AG10803 (cell line): ENCODE measurements at regions not wholly inside any gene's neighbourhood (a gene's known extent, or its start where the extent isn't known, plus 50 kb on each side); places are given as distances from the start of the nearest gene placed in this dataset.

Experiments used
- DNase-seq: peaks from one replicate; pipeline ENCODE4 v3.0.0; 2010; ENCODE audit warnings: low read depth
- H3K4me3 ChIP-seq: 2 replicates; pipeline ENCODE4 v1.5.1; 2011; ENCODE audit warnings: mild to moderate bottlenecking, low read length, control low read depth
- TF ChIP-seq, protein P1 (sequence below): conservative IDR thresholded peaks from 2 replicates; pipeline ENCODE4 v1.5.1; 2011; ENCODE audit warnings: mild to moderate bottlenecking, low read length, control low read depth, inconsistent platforms

DNA sequence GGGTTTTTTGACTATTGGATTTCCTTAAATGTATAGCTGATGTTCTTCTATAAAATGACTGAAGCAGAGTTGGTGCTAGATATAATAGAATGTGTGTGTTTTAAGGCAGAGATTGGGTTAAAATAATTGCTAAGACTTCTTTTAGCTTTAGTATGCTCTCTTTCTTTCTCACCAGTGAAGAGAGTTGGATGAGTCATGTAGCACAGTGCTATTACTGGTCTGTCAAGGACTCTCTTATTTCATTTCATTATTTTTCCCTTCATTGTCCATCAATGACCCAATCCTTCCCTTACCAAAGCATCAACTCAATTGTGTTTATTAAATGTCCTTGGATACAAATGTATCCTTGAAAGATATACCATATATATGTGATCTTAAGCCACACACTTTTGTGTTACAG is 268.9 kb downstream of the IRS2 start:
- peak; percentile 12 for DNase-seq
- TF ChIP-seq, protein P1, sequence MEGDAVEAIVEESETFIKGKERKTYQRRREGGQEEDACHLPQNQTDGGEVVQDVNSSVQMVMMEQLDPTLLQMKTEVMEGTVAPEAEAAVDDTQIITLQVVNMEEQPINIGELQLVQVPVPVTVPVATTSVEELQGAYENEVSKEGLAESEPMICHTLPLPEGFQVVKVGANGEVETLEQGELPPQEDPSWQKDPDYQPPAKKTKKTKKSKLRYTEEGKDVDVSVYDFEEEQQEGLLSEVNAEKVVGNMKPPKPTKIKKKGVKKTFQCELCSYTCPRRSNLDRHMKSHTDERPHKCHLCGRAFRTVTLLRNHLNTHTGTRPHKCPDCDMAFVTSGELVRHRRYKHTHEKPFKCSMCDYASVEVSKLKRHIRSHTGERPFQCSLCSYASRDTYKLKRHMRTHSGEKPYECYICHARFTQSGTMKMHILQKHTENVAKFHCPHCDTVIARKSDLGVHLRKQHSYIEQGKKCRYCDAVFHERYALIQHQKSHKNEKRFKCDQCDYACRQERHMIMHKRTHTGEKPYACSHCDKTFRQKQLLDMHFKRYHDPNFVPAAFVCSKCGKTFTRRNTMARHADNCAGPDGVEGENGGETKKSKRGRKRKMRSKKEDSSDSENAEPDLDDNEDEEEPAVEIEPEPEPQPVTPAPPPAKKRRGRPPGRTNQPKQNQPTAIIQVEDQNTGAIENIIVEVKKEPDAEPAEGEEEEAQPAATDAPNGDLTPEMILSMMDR, result no peak
- no peak overlapping the region for H3K4me3 ChIP-seq

DNA sequence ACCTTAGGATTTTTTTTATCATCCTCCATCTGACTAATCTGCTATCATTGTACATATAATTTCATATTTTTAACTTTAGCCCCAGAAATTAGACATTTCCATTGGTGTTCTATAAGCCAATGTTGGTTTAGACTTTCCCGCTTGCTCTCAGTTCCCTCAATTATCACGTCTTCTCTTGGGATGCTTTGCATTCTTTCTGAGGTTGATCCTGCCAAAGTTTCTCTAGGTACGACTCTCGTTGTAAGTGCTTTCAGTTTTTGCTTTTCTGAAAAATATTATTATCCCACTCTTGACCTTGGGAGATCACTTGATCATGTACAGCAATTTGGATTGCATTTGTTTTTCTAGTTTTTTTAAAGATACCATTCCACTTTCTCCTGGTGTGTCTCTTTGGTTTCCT is 270.2 kb downstream of the IRS2 start:
- no peak overlapping the region for H3K4me3 ChIP-seq
- TF ChIP-seq, protein P1, result no peak
- DNase-seq, result no peak

DNA sequence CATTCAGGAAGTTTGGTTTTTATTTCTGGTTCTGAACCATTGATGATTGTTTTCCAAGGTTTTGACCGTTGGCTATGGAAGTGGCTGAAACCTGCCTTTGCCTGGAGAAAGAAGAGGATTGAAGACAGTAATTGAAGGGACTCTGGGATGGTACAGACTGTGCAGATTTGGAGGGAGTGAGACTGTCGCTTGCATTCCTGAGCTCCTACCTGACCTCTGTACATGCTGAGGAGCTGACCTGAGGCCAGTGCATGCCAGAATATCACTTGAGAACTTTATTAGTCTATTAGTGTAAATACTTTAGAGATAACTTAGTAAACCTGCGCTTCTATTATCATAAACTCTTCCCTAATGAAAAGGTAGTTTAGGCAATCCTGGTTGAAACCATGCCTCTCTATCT is 276.4 kb downstream of the IRS2 start:
- DNase-seq, result no peak
- H3K4me3 ChIP-seq, result no peak overlapping the region
- TF ChIP-seq, protein P1, result no peak

DNA sequence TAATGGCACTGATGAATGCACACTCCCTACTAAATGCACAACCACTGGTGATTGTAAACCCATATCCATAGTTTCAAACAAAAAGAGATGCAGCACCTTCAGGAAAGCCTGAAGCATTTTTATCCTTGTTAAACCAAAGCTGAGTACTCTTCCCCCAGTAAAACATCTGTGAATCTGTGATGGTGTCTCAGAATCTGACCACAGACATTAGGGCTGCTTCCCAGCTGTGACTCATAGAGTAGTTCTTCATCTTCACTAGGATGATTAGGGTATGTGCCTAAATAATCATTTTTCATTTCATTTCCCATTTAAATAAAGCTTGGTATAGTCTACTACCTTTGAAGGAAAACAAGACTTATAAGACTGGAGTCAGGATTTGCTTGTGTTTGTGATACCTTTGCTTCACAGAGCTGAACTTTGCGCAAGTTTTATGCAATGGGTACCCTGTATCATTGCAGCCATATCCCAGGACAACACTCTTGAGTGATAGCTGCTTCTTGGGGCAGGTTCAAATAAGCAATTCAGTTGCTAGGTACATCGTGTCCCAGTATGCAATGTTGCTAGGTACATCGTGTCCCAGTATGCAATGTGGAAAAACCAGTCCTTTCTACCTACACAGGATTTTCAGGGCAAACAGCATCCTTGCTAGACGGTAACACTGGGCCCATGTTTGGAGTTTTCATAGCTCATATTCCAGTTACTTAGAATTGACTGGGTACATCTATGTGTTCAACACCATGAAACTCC is 277.1 kb downstream of the IRS2 start:
- no peak overlapping the region for H3K4me3 ChIP-seq
- DNase-seq, result peak; percentile 81
- TF ChIP-seq, protein P1, result no peak

DNA sequence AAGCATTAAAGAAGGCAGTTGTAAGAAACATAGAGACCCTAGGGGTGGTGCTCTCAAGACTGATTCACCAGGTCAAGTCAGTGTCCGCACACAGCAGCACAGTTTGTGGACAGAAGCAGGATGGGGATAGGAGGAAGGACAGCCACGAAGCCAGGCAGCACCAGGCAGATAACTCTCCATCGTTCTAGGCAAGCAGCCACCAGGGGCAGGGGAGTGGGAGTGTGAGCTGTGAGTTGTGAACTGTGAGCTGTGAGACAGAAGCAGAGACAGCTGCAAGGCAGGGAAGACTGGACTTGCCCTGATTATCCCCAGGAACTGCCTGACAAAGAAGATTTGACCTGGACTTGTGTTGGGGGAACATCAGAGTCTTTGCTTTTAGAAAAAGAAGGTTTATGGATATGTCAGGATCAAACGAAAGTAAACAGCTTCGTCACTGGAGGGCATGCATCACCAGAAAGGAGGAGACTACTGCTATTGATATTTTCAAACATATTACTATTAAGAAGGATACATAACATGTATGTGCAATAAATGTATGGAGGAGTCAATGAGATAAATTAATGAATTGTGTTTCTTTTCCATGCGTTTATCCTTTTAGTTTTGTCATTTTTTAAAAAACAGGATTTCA is 286.1 kb downstream of the IRS2 start:
- no peak for DNase-seq
- no peak overlapping the region for H3K4me3 ChIP-seq
- TF ChIP-seq, protein P1, result no peak

DNA sequence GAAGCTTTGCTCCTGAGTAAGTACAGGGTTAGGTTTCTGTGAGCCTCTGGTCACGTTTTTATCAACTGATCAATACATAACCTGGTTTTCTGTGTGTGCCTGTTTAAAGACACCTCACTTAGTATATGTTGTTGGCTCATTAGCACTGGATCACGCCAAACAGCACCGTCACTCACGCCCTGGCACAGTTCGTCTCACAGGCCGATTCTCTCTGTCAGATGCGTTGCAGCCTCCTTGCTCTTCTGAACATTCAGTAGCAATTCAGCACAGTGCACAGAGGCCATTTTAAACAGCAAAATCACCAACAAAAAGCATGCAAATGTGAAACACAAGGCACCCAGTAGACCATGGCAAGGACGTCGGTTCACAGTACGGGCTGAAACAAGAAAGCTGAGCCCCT is 288.5 kb downstream of the IRS2 start:
- DNase-seq, result no peak
- TF ChIP-seq, protein P1, result no peak
- no peak overlapping the region for H3K4me3 ChIP-seq

DNA sequence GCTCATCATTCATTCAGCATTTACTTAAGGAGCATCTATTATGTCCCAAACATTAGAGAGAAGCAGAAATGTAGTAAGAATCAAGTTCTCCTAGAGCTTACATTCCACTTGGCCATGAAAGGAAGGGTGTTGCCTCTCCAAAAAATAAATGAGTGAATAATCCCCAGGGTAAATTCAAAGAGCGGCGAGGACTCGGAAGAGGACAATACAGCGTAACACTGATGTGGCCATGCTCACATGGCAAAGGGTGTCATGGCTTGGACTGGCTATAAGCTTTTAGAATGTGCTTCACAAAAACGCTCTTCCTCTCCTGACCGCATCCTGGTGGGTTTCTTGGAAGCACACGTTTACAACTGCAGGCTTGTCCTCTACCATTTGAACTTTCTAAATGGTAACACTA is 290.2 kb downstream of the IRS2 start:
- H3K4me3 ChIP-seq, result no peak overlapping the region
- TF ChIP-seq, protein P1, result no peak
- DNase-seq, result no peak
